OCI-LY3 (cell line): ENCODE measurements at regions not wholly inside any gene's neighbourhood (a gene's known extent, or its start where the extent isn't known, plus 50 kb on each side); places are given as distances from the start of the nearest gene placed in this dataset.

Experiments used
- H2AFZ ChIP-seq: fragments of 200-600, 300-600 bp; shearing (Covaris generic); 2 replicates; pipeline ENCODE4 v1.6.0; 2014; ENCODE audit warnings: antibody characterized with exemption, low read depth, low read length
- H3K27ac ChIP-seq: fragments of 200-600, 300-600 bp; sonication (generic); 2 replicates; pipeline ENCODE4 v1.5.1; 2014; ENCODE audit warnings: mild to moderate bottlenecking, low read length, moderate library complexity, mixed read lengths
- H3K27me3 ChIP-seq: fragments of 200-600, 300-600 bp; sonication (generic); 2 replicates; pipeline ENCODE4 v1.6.1; 2014; ENCODE audit warnings: low read depth, low read length, mixed read lengths
- H3K36me3 ChIP-seq: fragments of 200-600, 300-600 bp; sonication (generic); replicated peaks from 2 replicates; pipeline ENCODE3; 2014; ENCODE audit warnings: low read depth, low read length, mixed read lengths
- H3K4me1 ChIP-seq: fragments of 300-600, 200-600 bp; sonication (generic); 2 replicates; pipeline ENCODE4 v1.6.1; 2014; ENCODE audit warnings: low read length, mixed read lengths
- H3K4me2 ChIP-seq: fragments of 200-600, 300-600 bp; sonication (generic); 2 replicates; pipeline ENCODE4 v1.6.1; 2014; ENCODE audit warnings: low read length, mixed read lengths
- H3K4me3 ChIP-seq: fragments of 300-600, 200-600 bp; sonication (generic); 2 replicates; pipeline ENCODE4 v1.5.1; 2014; ENCODE audit warnings: antibody characterized with exemption, mild to moderate bottlenecking, low read length, moderate library complexity
- H3K79me2 ChIP-seq: fragments of 300-600, 200-600 bp; shearing (Covaris generic); 2 replicates; pipeline ENCODE4 v1.6.1; 2014; ENCODE audit warnings: mild to moderate bottlenecking, low read length, mixed read lengths
- H3K9ac ChIP-seq: fragments of 300-600, 200-600 bp; shearing (Covaris generic); 2 replicates; pipeline ENCODE4 v1.6.0; 2014; ENCODE audit warnings: mild to moderate bottlenecking, low read length, moderate library complexity
- H3K9me3 ChIP-seq: fragments of 200-600, 300-600 bp; shearing (Covaris generic); 2 replicates; pipeline ENCODE4 v1.6.1; 2014; ENCODE audit warnings: low read length, mixed read lengths; ENCODE audit not compliant: insufficient read depth
- H4K20me1 ChIP-seq: fragments of 200-600, 300-600 bp; sonication (generic); 2 replicates; pipeline ENCODE4 v1.6.1; 2016; ENCODE audit warnings: low read length, mixed read lengths; ENCODE audit not compliant: insufficient read depth
- CTCF ChIP-seq: fragments of 200-600, 300-600 bp; sonication (generic); IDR thresholded peaks from 2 replicates; pipeline ENCODE4 v1.5.1; 2014; ENCODE audit warnings: antibody characterized with exemption, low read length, low read depth
- EZH2phosphoT487 ChIP-seq: fragments of 200-600 bp; shearing (Covaris generic); IDR thresholded peaks from 2 replicates; pipeline ENCODE4 v1.6.1; 2018; ENCODE audit warnings: antibody characterized with exemption, mixed run types, low read depth

GRCh38 chr3:175985781-175986180 lies 1126.6 kb downstream of the NAALADL2 start:
- Histone ChIP-seq H3K4me2 (no peak overlapping the region), H3K36me3 (no peaks in the 10 kb centered on the region), H3K27me3 (no peaks in the 10 kb centered on the region), H3K4me3 (no peak overlapping the region), H3K4me1 (no peaks in the 10 kb centered on the region), H3K9ac (no peak overlapping the region), H3K79me2 (no peaks in the 10 kb centered on the region), H3K9me3 (no peaks in the 10 kb centered on the region), H4K20me1 (no peaks in the 10 kb centered on the region), H3K27ac (no peak overlapping the region), H2AFZ (no peak overlapping the region)
- TF ChIP-seq EZH2phosphoT487 (no peak), CTCF (no peak)

- H3K4me3 ChIP-seq, result no peak overlapping the region
- H3K27ac ChIP-seq, result no peak overlapping the region
- H3K4me1 ChIP-seq, result no peaks in the 10 kb centered on the region
- no peaks in the 10 kb centered on the region for H3K79me2 ChIP-seq
- no peak overlapping the region for H3K4me2 ChIP-seq
- H3K27me3 ChIP-seq, result no peaks in the 10 kb centered on the region
- no peaks in the 10 kb centered on the region for H3K9me3 ChIP-seq
- no peak overlapping the region for H2AFZ ChIP-seq
- no peaks in the 10 kb centered on the region for H4K20me1 ChIP-seq
- no peak overlapping the region for H3K9ac ChIP-seq
- no peak for TF ChIP-seq CTCF
- TF ChIP-seq EZH2phosphoT487, result no peak
- no peaks in the 10 kb centered on the region for H3K36me3 ChIP-seq
Observed at GRCh38 chr3:175983379-175983778, 1124.2 kb downstream of the NAALADL2 start.

GRCh38 chr3:175980486-175981090 lies 1121.5 kb downstream of the NAALADL2 start:
- no peaks in the 10 kb centered on the region for H4K20me1 ChIP-seq
- H3K4me1 ChIP-seq, result no peaks in the 10 kb centered on the region
- H3K27ac ChIP-seq, result no peak overlapping the region
- no peak overlapping the region for H2AFZ ChIP-seq
- TF ChIP-seq EZH2phosphoT487 (no peak), CTCF (no peak)
- no peak overlapping the region for H3K9ac ChIP-seq
- H3K4me2 ChIP-seq, result no peak overlapping the region
- H3K9me3 ChIP-seq, result no peaks in the 10 kb centered on the region
- no peaks in the 10 kb centered on the region for H3K27me3 ChIP-seq
- H3K36me3 ChIP-seq, result no peaks in the 10 kb centered on the region
- no peaks in the 10 kb centered on the region for H3K79me2 ChIP-seq
- H3K4me3 ChIP-seq, result no peak overlapping the region

- no peaks in the 10 kb centered on the region for H3K9me3 ChIP-seq
- H3K27ac ChIP-seq, result no peak overlapping the region
- no peak overlapping the region for H3K9ac ChIP-seq
- H3K36me3 ChIP-seq, result no peaks in the 10 kb centered on the region
- no peaks in the 10 kb centered on the region for H4K20me1 ChIP-seq
- no peak overlapping the region for H2AFZ ChIP-seq
- no peak for TF ChIP-seq CTCF
- TF ChIP-seq EZH2phosphoT487, result no peak
- no peak overlapping the region for H3K4me3 ChIP-seq
- no peaks in the 10 kb centered on the region for H3K27me3 ChIP-seq
- no peak overlapping the region for H3K4me2 ChIP-seq
- H3K79me2 ChIP-seq, result no peaks in the 10 kb centered on the region
- no peaks in the 10 kb centered on the region for H3K4me1 ChIP-seq
Observed at GRCh38 chr3:175977968-175978752, 1119.0 kb downstream of the NAALADL2 start.
